ENCODE measurements at regions not wholly inside any gene's neighbourhood (a gene's known extent, or its start where the extent isn't known, plus 50 kb on each side); places are given as distances from the start of the nearest gene placed in this dataset.

DNA sequence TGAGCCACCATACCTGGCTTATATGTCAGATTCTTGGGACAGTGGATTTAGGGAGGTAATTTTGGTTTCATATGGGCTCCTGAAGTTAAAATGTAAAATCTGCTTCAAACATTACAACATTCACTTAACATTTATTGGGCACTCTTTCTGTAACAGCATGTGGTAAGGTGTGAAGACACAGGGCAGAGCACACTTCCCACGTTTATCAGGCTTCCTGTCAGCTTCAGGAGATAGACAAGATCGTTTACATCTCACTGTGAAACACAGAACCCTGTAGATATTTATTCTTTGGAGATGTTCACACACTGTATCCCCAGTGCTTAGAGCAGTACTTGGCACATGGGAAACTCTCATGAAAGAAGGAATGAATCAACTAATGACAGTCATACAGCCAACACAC, 426.0 kb upstream of the RARB start:
- TF ChIP-seq CTCF (conservative IDR thresholded peaks at IDR 0.05; ENCODE audit: low read length), result no peak
- TF ChIP-seq EZH2phosphoT487 (IDR thresholded peaks at IDR 0.05; ENCODE audit: borderline replicate concordance, low read depth, low read length), result no peak

All from OCI-LY7 (cell line).